GM12872 (cell line): ENCODE measurements at regions not wholly inside any gene's neighbourhood (a gene's known extent, or its start where the extent isn't known, plus 50 kb on each side); places are given as distances from the start of the nearest gene placed in this dataset.

Experiments used
- TF ChIP-seq, protein P1 (sequence below): IDR thresholded peaks from 3 replicates; pipeline ENCODE4 v1.5.1; 2011; ENCODE audit warnings: low read depth, mild to moderate bottlenecking, low read length, moderate library complexity; ENCODE audit not compliant: insufficient read depth

DNA sequence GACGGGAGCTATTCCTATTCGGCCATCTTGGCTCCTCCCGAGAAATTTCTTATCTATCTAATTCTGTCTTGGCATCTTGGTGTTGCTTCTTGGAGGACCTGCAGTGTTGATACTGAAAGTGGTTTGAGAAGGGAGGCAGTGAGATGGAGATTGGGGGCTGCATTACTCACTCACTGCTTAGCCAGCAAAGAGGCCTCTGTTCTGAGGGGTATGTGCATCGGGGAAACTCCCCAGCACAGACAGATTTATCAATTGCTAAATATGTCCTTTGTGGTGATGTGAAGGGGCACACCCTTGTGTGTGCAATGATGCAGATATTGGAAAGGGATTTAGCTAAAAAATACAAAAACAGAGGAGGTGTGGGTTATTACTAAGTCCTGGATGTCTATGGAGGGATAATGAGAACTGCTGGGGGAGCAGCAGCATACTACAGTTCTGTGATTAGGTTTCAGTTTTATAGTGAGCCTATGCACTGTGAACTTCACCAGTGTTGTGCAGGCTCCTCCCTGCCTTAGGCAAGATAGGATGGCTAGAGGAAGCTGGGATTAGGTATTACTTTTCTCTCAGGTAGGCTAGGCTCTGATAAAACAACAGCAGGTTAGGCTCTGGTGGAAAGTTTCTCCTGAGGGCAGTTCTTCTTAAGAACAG is 279.0 kb downstream of the HS3ST1 start:
- TF ChIP-seq, protein P1, sequence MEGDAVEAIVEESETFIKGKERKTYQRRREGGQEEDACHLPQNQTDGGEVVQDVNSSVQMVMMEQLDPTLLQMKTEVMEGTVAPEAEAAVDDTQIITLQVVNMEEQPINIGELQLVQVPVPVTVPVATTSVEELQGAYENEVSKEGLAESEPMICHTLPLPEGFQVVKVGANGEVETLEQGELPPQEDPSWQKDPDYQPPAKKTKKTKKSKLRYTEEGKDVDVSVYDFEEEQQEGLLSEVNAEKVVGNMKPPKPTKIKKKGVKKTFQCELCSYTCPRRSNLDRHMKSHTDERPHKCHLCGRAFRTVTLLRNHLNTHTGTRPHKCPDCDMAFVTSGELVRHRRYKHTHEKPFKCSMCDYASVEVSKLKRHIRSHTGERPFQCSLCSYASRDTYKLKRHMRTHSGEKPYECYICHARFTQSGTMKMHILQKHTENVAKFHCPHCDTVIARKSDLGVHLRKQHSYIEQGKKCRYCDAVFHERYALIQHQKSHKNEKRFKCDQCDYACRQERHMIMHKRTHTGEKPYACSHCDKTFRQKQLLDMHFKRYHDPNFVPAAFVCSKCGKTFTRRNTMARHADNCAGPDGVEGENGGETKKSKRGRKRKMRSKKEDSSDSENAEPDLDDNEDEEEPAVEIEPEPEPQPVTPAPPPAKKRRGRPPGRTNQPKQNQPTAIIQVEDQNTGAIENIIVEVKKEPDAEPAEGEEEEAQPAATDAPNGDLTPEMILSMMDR, result no peak

DNA sequence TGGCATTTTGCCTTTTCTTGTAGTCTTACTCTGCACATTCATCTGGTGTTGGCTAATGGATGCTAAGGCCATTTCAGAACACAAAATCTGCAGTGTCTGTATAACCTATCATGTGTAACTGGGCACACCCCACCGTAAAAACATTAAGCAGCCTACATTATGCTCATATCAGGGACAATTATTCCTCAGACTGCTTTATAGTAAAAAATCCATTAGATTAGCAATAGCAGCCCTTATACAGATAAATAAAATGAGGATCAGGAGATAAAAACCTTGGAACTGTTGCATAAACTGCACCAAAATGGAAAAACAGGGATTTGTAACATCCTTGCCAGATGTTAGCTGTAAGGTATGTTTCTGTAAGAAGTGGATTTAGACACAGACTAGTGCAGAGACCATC is 288.8 kb downstream of the HS3ST1 start:
- TF ChIP-seq, protein P1, result no peak

DNA sequence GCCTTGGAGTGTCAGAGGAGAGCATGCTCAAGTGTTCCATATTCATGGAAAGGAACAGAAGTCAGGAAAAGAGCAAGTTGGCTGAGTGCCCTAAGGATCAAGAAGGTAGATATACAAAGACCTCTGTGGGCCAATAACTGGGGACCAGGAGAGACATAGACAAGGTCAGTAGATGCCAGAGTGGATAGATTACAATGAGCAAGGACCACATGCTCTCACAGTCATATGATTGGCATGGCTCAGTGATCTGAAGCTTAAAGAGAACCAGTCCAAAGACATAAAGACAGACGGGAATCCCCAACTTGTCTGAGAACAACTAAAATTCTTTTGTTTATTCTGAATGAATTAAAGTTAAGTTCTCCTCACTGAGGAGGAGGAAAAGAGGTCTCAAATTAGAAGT is 289.7 kb downstream of the HS3ST1 start:
- TF ChIP-seq, protein P1, result no peak

DNA sequence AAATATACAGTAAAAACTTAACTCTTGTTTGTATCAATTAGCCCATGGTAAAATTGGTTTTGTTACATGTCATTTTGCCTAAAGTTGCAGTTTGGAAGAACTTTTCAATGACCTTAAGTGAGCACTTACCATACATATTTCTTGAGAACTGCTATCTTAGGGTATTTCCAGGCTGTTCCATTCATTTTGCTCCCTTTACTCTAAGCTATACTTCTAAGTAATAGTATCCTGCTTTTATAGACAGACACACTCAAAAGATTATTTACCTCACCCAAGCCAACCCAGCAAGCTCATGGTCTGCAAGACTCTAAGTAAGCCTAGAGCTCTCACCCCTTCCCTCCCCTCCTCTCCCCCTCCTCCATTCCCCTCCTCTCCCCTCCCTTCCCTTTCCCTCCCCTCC is 294.0 kb downstream of the HS3ST1 start:
- TF ChIP-seq, protein P1, result no peak

DNA sequence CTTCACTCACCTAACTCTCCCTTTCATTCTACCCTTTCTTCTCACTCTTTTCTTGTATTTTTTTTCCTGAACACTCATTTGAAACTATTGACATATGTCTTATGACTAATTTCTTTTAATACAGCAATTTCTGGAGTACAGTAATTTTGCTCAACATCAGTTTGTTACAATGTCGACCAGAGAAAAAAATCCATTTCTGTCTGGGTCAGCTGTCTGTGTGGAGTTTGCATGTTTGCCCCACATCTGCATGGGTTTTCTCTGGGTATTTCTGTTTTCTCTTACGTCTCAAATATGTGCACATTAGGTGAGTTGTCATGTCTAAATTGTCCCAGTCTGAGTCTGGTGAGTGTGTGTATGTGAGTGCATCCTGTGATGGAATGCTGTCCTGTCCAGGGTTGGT is 294.8 kb downstream of the HS3ST1 start:
- TF ChIP-seq, protein P1, result no peak

DNA sequence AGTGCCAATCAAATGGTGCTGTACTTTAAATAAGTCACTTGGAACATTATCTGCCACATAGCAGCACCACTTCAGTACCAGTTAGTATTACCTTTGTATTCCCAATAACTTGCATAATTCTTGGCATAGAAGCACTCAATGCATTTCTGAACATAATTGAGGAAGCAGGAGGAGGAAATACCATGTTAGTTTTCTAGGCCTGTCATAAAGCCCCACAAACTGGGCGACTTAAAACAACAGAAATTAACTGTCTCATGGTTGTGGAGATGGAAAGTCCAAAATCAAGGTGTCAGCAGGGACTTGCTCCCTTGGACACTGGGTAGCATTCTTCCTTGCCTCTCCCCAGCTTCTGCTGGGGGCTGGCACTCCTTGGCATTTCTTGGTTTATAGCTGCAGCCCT is 296.2 kb downstream of the HS3ST1 start:
- TF ChIP-seq, protein P1, result no peak

DNA sequence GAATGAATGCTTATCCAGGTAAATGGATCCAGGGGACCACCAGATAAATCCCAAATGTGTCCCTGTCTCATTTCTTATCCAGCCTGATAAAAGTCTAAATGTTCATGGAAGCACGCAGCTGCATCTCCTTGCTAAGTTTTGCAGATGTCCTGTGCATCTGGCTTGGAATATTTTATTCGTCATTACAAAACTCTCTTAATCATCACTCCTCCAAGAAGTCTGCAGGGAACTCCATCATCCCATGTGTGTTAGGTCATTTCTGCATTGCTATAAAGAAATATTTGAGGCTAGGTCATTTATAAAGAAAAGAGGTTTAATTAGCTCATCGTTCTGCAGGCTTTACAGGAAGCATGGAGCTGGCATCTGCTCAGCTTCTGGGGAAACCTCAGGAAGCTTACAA is 297.2 kb downstream of the HS3ST1 start:
- TF ChIP-seq, protein P1, result no peak
